ENCODE measurements at regions not wholly inside any gene's neighbourhood (a gene's known extent, or its start where the extent isn't known, plus 50 kb on each side); places are given as distances from the start of the nearest gene placed in this dataset.
"Not testable (repeated sequence)": the region's sequence is repeated elsewhere in the genome, so short reads cannot be mapped to it uniquely, and the experiment has no call there.

DNA sequence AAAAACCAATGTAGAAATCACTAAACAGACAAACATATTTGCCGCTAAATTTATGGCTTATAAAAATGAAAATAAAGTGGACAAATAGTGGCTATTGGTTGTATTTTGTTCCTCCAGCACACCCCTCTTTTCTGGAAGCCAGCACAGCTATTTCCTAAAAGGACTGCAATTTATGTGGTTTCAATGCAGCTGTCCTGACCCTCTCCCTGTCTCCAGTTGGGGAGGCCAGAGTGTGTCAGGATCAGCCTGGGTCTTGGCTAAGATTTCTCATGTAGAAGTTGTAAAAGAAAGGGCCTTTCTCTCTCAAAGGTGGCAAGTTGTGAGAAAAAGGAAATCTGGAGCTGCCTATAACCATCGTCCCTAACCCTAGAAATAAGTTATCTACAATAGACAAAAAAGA is 165.6 kb downstream of the ALDH8A1 start:
- no peak for DNase-seq (ENCODE audit: low spot score)

DNA sequence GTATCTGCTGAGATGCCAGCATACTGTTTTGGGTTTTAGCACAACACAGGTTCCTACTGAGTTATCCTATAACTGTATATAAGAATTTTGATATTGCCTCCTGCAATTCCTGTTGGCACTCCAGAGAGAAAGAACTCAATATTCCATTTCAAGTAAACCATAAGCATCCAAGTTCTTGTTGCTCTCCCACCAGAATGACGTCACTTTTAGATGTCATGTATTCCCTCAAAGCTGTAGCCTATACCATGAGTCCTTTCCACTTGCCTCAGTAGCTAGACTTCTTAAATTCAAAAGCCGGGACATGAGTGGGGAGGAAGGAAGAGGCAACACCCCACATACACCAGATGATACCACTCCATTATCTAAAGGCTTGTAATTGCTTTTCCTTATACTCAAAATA is 171.5 kb downstream of the ALDH8A1 start:
- DNase-seq (ENCODE audit: low spot score) = no peak

DNA sequence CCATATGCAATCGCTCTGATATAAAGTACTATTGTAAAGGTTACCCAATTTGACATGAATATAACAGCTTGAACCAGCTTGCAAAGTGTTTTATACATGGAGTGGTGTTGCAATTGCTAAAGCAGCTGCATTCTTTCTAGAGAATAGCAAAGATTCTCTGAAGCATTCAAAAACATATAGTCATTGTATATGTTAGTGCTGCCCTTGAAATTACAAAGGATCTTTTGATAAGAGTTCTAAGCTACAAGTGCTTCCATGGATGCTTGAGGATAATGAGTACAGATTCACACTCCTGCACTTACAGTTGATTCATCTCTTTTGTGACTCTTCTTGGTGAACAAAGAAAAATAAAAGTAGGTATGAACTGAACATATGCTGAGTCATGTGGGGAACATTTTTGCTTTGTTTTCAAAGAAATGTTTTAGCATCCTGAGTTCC is 175.7 kb downstream of the ALDH8A1 start:
- DNase-seq (ENCODE audit: low spot score) = no peak

DNA sequence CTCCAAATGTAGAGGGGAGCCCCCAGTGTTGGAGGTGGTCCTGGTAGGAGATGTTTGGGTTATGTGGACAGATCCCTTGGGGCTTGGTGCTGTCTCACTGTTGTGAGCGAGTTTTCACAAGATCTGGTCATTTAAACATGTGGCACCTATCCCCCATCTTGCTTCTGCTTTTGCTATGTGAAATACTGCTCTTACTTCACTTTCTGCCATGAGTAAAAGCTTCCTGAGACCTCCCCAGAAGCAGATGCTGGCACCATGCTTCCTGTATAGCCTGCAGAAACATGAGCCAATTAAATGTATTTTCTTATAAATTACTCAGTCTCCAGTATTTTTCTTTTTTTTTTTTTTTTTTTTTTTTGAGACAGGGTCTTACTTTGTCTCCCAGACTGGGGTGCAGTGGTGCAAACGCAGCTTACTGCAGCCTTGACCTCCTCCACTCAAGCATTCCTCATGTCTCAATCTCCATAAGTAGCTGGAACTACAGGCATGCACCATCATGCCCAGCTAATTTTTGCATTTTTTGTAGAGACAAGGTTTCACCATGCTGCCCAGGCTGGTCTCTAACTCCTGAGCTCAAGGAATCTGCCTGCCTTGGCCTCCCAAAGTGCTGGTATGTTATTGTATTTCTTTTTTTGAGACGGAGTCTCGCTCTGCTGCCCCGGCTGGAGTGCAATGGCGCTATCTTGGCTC is 177.1 kb downstream of the ALDH8A1 start:
- DNase-seq (ENCODE audit: low spot score) = no peak

DNA sequence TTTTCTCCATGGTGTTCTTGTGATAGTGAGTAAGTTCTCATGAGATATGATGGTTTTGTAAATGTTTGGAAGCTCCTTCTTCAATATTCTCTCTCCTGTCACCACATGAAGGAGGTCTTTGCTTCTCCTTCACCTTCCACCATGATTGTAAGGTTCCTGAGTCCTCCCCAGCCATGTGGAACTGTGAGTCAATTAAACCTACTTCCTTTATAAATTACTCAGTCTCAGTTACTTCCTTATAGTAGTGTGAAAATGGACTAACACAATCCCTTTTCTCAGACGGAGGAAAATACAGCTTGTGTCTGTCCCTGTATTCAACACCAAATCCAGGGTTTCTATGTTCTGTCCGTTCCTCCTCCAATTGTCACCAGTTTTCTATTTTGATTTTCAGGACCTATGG is 181.0 kb downstream of the ALDH8A1 start:
- no peak for DNase-seq (ENCODE audit: low spot score)

DNA sequence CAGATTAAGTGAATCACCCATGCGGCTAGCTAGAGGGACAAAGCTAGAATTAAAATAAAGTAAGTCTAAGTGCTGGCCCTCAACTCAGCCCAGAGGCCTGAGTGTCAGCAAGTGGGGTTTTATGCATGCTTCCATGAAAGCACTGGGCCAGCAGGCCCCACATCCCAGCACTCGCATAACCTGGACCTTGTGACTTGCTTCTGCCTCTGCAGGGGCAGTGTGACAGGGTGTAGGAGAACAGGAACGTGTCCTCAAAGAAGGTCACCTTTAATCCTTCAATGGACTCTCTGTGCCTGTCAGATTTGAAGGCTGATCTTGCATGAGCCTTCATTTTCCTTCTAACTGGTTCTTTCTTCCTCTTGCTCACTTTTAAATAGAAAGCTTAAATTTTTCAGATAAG is 183.4 kb downstream of the ALDH8A1 start:
- DNase-seq (ENCODE audit: low spot score) = no peak

DNA sequence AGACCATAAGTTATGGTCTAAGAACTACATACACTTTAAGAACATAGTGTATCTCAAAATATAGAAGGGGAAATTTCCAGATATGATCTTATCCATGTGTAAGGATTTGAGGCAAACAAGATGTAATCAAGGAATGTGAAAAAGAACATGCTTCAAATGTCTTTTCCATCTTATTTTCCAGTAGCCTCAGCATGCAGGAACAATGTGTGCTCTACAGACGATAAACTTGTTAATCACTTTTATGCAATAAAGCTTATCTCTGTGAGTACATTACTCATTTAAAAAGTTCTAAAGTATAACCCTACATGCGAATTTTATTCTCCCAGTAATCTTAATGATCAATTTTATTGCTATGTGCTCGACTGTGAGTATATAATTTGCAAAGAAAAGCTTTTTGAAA is 185.2 kb downstream of the ALDH8A1 start:
- DNase-seq (ENCODE audit: low spot score) = no peak

DNA sequence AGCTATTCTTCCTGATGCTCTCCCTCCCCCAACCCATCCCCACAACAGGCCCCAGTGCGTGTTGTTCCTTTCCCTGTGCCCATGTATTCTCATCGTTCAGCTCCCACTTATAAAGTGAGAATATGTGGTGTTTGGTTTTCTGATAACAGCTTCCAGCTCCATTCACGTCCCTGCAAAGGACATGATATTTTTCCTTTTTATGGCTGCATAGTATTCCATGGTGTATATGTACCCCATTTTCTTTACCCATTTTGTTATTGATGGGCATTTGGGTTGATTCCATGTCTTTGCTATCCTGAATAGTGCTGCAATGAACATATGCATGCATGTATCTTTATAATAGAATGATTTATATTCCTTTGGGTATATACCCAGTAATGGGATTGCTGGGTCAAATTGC is 186.3 kb downstream of the ALDH8A1 start:
- not testable (repeated sequence) for DNase-seq (ENCODE audit: low spot score)

DNA sequence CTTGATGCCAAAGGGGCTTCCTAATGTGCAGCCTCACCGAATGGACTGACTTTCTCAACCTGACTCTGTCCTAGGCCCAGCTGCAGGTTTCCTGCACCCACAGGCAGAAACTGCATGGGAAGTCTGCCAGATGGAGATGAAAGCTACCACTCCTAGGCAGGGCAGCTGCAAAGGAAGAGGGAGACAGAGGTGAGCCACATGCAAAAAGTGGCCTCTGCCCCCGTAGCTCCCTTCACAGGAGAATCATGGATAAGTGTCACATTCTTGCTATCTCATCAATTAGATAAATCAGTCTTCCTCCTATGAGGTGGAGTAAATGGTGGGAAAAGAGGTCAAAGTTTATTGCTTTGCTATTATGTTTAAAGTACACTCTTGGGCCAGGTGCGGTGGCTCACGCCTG is 191.3 kb downstream of the ALDH8A1 start:
- no peak for DNase-seq (ENCODE audit: low spot score)

DNA sequence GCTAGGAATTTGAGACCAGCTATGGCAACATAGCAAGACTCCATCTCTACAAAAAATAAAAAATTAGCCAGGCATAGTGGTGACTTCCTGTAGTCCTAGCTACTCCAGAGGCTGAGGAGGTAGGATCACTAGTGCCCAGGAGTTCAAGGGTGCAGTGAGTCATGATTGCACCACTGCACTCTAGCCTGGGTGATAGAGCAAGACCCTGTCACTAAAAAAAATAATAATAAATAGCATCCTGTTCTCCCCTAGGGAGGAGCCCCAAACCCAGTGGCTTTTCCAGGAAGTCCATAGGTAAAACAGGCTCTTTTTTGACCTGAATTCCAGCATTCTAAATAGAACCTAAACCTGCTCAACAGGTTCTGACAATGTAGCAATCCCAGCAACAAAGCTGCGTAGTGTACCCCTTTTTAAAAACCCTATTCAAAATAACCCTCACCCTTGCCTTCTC is 192.0 kb downstream of the ALDH8A1 start:
- DNase-seq (ENCODE audit: low spot score) = no peak

DNA sequence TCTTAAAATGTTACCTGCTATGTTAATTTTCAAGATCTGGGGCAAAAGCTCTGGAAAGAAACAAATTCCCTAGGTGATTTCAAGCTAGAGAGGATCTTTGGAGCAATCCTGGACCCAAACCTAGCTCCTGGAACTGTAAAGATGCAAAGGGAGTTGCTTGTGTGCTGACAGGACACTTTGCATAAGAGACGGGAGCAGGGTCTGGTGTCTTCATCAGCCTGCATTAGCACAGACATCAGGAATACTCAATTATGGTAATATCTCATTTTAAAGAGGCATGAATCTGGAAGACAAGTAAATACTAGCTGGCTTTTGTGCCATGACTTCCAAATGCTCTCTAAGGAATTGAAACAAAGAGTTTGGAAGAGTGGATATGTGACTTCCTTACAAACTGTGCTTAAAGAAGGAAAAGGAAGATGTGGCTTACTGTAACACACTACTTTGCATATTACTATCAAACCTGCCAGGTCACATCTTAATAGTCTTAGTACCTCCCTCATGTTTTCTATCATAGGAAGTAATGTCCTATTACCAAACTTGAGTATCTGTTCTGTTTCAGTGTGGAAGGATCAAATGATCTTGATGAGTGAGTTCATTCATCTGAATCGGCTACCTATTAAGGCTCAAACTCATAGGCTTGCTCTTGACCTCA is 193.4 kb downstream of the ALDH8A1 start:
- no peak for DNase-seq (ENCODE audit: low spot score)

DNA sequence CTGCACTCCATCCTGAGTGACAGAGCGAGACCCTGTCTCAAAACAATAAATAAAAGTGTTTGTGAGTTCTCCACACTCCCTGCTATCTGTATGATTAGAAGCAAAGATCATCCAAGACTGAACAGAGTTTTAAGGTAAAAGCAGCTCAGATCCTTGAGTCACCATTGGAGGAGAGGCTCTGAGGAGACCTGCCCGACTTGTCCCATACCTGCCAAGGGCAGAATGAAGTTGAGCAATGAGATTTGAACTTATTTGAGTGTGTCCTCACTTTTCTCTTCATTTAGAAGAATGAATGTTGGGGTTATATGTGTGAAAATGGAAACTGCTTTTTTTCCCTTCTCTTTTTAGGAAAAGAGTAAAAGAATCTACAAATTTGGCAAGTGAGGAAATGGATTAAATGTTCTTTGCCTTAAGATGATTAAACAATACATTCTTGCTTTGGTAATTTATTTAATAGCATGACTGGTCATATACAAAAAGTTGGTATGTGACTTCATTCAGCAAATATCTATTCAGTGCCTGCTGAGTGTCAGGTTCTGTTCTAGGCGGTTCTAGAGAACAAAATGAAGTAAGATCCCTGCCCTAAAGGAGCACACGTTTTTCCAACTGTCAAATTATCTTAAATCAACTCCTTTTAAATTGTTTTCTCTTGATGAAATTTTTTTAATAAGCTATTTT is 195.7 kb downstream of the ALDH8A1 start:
- DNase-seq (ENCODE audit: low spot score) = no peak

DNA sequence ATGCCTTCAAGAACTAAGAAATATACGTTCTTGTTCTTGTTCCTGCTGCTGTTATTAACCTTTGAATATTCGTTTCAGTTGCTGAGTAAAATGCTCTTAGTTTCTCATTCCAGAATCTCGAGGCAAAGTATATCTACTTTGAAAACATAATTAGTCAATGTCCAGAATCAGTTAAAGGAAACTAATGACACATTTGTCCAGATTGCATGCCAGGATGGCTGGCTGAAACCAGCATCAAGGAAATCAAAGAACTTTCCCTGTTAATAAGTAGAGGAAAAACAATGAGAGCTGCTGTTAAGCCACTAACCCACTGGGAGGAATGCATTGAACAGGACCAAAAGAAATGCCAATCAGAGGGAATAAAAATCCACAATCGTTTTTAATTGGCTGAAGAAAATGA is 196.9 kb downstream of the ALDH8A1 start:
- DNase-seq (ENCODE audit: low spot score) = no peak

DNA sequence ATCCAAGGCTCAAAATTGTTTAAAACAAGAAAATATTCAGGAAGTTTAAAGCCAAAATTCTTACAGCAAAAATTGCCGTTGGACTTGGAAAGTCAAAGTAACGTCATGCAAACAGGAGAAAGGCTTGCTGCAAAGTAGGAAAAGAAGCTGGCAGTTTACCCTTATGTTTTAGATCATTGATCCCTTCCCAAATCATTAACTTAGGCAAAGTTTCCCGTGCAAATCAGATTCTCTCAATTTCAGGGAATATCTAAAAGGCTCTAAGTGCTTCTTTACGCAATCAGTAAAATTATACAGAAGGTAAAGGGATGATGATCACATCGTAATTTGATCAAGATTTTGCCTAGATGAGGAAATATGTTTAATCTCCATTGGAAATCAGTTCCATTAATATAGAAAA is 197.5 kb downstream of the ALDH8A1 start:
- DNase-seq (ENCODE audit: low spot score) = no peak

DNA sequence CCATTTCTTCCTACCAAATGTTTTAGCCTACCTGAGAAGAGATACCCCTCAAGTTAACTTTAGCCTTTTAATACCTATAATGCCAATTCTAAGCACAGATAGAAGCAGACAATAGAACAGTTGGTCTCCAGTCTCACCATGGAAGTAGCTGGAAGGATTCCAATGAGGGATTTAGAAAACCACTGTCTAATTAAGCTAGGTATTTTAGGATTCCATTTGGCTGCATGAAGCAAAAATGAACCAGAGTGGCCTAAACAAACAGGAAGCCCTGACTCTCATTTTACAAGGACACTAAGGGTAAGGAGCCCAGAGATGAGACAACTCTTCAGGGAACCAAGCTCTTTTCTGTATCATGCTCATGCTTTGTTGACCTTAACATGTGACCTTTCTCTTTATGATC is 199.2 kb downstream of the ALDH8A1 start:
- DNase-seq (ENCODE audit: low spot score) = peak; percentile 28

DNA sequence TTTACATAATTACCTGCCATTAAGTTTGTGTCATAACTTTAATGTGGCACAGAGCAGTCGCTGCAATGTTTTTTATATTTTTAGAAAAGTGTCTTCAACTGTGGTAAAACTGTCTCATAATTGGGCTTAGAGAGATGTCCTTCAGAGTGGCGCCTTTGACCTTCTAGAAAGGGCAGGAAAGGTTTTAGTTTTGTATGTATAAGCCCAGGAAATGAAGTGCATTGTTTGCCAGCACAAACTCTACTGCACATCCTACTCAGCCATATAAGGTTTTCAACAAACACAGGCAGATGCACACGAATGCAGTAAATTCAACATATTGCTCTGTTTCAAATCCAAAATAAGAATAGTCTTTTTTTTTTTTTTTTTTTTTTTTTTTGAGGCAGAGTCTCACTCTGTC is 201.4 kb downstream of the ALDH8A1 start:
- no peak for DNase-seq (ENCODE audit: low spot score)

DNA sequence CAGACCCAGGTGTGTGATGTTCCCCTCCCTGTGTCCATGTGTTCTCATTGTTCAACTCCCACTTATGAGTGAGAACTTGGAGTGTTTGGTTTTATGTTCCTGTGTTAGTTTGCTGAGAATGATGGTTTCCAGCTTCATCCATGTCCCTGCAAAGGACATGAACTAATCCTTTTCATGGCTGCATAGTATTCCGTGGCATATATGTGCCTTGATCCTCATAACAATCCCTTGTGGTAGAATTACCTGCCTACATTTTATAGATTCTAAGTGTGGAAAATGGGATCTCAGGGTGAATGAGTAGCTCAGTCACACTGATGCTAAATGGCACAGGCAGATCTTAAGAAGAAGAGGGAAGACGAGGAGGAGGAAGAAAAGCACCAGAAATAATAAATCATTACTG is 202.7 kb downstream of the ALDH8A1 start:
- DNase-seq (ENCODE audit: low spot score) = not testable (repeated sequence)

DNA sequence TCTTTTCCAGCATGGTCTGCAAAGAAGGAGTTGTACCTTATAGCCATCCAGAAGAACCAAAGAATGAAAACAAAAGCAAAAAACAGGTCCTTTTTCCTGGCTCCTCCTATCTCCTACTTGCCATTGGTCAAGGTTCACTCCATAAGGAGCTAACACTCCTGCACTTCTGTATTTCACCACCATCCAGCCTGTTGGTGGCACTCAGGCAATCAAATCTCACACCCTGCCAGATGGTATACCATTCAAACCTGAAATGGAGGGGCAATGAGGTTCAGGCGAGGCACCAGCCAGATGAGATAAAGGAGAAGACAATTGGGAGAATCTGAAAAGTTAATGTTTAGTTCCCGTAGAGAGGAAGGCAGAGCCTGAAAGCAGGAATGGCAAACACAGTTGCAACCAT is 203.8 kb downstream of the ALDH8A1 start:
- no peak for DNase-seq (ENCODE audit: low spot score)

DNA sequence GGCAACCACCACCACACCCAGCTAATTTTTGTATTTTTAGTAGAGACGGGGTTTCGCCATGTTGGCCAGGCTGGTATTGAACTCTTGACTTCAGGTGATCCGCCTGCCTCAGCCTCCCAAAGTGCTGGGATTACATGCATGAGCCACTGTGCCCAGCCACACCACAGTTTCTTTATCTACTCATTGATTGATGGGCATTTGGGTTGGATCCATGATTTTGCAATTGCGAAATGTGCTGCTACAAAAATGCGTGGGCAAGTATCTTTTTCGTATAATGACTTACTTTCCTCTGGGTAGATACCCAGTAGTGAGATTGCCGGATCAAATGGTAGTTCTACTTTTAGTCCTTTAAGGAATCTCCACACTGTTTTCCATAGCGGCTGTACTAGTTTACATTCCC is 204.7 kb downstream of the ALDH8A1 start:
- DNase-seq (ENCODE audit: low spot score) = not testable (repeated sequence)

DNA sequence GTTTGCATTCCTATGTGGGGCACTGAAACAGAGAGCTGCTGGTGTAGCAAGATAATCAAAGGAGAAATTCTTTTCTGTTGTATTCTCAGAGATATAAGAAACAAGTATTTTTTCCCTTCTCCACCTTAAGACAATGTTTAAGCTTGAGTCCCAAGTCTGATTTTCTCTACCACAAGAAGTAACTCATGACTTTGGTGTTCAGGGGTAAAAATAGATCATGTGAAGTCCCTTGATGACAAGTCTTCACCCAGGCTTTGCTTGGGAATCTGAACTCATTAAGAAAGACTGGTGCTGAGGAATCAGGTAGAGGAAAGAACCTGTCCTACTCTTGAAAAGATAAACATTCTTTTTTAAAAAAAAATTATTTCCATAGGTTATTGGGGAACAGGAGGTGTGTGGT is 205.6 kb downstream of the ALDH8A1 start:
- DNase-seq (ENCODE audit: low spot score) = no peak

DNA sequence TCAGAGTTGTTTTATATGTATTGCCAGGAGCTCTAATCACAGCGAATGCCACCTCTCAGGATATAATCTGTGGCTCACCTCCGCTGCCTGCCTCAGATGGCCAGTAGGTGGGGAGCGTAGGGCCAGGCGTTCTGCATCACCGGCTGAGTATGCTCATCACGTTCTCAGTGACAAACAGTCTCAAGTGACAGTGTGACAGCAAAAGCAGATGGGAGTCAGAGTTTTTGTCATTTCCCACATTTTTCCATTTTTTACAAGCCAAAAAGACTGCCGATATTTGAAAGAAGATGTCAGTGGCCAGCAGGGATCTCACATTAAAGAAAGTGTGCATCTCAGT is 208.7 kb downstream of the ALDH8A1 start:
- no peak for DNase-seq (ENCODE audit: low spot score)

DNA sequence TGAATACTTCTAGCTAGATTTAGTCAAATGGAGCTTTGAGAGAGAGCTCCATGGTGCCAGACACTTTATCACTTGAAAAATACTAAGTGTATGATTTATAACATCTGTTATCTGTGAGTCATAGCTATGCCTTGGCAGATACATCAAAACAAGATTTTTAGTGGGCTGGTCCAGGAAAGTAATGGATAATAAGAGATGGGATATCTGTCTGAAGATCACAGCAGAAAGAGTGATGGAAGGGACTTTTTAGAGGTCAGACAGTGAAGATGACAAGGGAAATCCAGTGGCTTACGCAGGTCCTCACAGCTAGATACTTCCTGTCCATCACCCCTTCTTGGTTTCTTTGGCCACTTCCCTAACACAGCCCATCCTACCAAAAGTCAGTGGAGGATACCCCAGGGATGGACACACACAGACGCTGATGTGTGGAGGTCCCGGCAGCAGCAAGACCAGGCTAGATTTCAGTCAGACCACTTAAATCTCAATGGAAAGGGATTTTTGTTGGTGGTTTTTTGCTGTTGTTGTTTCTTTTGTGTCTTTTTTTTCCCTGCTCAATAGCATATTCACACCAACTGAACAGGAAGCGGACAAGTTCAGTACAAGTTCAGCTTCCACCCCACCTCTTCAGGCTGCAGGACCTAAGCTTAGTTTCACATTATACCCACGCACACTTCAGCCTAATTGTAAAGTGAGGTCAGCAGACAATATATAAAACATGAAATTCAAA is 209.3 kb downstream of the ALDH8A1 start:
- DNase-seq (ENCODE audit: low spot score) = no peak

DNA sequence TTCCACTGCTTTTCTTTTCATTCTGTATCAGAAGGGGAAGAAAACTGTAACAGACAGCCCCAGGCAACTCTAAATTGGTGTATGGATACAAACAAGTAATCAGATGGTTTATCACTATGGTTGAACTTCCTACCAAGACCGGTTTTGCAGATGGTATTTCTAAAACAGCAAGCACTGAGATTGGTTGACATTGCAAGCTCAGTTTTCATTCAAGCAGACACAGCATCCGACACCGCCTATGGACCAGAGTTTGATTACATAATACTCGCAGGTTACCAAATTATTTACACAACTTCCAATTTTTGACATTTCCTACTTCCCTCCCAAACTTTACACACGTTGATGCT is 209.9 kb downstream of the ALDH8A1 start:
- DNase-seq (ENCODE audit: low spot score) = no peak

All from cerebellar cortex (tissue), 1 donor.